GM12878 (cell line): ENCODE measurements at regions not wholly inside any gene's neighbourhood (a gene's known extent, or its start where the extent isn't known, plus 50 kb on each side); places are given as distances from the start of the nearest gene placed in this dataset.

Experiments used
- CBFB ChIP-seq: IDR thresholded peaks from 2 replicates; pipeline ENCODE4 v1.6.1; 2016; ENCODE audit warnings: antibody characterized with exemption, low read depth
- EP300 ChIP-seq, 2 experiments: fragments of 150-350 bp in 1 of 2; IDR thresholded peaks; 2 replicates each; pipeline ENCODE4 v1.6.1; 2011 to 2012; ENCODE audit warnings: low read depth in 2 of 2, low read length in 2 of 2, borderline replicate concordance in 1 of 2, improper control_type of control experiment in 1 of 2, inconsistent platforms in 1 of 2; ENCODE audit not compliant: control insufficient read depth in 1 of 2
- EZH2 ChIP-seq: IDR thresholded peaks from 2 replicates; pipeline ENCODE4 v1.6.1; 2012; ENCODE audit warnings: low read depth, mild to moderate bottlenecking, control low read depth, inconsistent platforms, low read length, borderline replicate concordance; ENCODE audit not compliant: control insufficient read depth
- HDAC2 ChIP-seq: fragments of 200-600 bp; sonication (generic); IDR thresholded peaks from 2 replicates; pipeline ENCODE4 v1.6.1; 2017
- NFIC ChIP-seq: IDR thresholded peaks from 2 replicates; pipeline ENCODE4 v1.6.1; 2012; ENCODE audit warnings: low read depth, mild to moderate bottlenecking, inconsistent platforms, low read length, moderate library complexity
- POLR2AphosphoS5 ChIP-seq: IDR thresholded peaks from 2 replicates; pipeline ENCODE4 v1.6.1; 2011; ENCODE audit warnings: mild to moderate bottlenecking, low read length, inconsistent platforms
- SP1 ChIP-seq: IDR thresholded peaks from one replicate; pipeline ENCODE4 v1.6.1; 2011; ENCODE audit warnings: low read depth, low read length
- STAT3 ChIP-seq: IDR thresholded peaks from 2 replicates; pipeline ENCODE4 v1.6.1; 2011; ENCODE audit warnings: low read depth, low read length, improper control_type of control experiment
- TAF1 ChIP-seq: IDR thresholded peaks from 2 replicates; pipeline ENCODE4 v1.6.1; 2011; ENCODE audit warnings: mild to moderate bottlenecking, low read depth, low read length, borderline replicate concordance
- ZBTB4 ChIP-seq: fragments of 450-650 bp; formaldehyde crosslinking; IDR thresholded peaks from 2 replicates; pipeline ENCODE4 v1.4.0; 2022; ENCODE audit warnings: mild to moderate bottlenecking, moderate library complexity
- ZNF592 ChIP-seq: fragments of 450-650 bp; IDR thresholded peaks from 2 replicates; pipeline ENCODE4 v1.6.1; 2017; ENCODE audit warnings: mild to moderate bottlenecking, moderate library complexity
- TF ChIP-seq, protein P1 (sequence below): IDR thresholded peaks from 2 replicates; pipeline ENCODE4 v1.6.1; 2012; ENCODE audit warnings: low read depth, low read length, improper control_type of control experiment
- TF ChIP-seq, protein P2 (sequence below): IDR thresholded peaks from 2 replicates; pipeline ENCODE4 v1.6.1; 2011; ENCODE audit warnings: mild to moderate bottlenecking, low read depth, low read length, moderate library complexity; ENCODE audit not compliant: insufficient replicate concordance
- TF ChIP-seq, protein P3 (sequence below), 3 experiments: IDR thresholded peaks in 2 of 3; conservative IDR thresholded peaks in 1 of 3; 2 replicates each; pipeline ENCODE4 v1.5.1; 2011; ENCODE audit warnings: low read depth in 3 of 3, low read length in 3 of 3, mild to moderate bottlenecking in 3 of 3, control low read depth in 2 of 3, moderate library complexity in 2 of 3, inconsistent platforms in 1 of 3, mixed read lengths in 1 of 3; ENCODE audit not compliant: control insufficient read depth in 2 of 3, insufficient read depth in 1 of 3; ENCODE audit errors: extremely low read depth in 1 of 3

DNA sequence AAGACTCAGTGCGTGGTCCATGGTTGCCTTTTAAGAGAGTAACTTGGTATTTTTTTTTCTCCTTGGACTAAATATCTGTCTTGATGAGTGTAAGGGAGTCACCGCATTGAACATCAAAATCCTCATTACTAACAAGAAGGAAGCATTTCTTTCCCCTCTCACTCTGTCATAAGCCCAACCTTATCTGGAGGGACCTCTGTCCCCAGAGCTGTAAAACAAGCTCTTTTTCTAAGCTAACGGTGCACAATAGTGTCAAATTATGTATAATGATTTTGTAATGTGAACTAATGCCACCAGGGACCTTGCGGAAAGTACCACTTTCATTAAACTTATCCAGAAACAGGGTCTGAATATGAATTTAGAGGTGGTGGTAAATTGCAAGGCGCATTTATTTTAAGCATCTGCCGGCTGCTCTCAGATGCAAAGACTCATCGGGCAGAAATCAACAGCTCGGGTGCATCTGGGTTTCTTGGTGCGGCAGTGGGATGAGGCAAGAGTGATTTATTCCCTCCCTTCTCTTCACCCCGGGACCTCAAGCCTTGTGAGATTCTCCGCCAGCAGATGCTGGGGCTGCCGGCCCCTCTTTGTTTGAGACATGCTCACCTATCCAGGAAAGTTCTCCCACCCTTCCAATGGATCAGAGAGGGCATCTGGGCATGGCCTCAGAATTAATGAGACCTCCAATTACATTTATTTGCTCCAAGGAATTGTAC lies 95.2 kb upstream of the IRX3 start:
- TF ChIP-seq NFIC, result no peak
- TF ChIP-seq, protein P1, sequence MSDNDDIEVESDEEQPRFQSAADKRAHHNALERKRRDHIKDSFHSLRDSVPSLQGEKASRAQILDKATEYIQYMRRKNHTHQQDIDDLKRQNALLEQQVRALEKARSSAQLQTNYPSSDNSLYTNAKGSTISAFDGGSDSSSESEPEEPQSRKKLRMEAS, result no peak
- no peak for TF ChIP-seq TAF1
- TF ChIP-seq, protein P2, sequence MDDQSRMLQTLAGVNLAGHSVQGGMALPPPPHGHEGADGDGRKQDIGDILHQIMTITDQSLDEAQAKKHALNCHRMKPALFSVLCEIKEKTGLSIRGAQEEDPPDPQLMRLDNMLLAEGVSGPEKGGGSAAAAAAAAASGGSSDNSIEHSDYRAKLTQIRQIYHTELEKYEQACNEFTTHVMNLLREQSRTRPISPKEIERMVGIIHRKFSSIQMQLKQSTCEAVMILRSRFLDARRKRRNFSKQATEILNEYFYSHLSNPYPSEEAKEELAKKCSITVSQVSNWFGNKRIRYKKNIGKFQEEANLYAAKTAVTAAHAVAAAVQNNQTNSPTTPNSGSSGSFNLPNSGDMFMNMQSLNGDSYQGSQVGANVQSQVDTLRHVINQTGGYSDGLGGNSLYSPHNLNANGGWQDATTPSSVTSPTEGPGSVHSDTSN, result no peak
- TF ChIP-seq EP300 (IDR thresholded peaks at IDR 0.05; ENCODE audit: borderline replicate concordance in 1 of 2, control insufficient read depth in 1 of 2, low read depth in 2 of 2, low read length in 2 of 2), result no peak
- no peak for TF ChIP-seq HDAC2
- no peak for TF ChIP-seq ZBTB4 (CRISPR knock-in tag)
- TF ChIP-seq EZH2, result no peak
- no peak for TF ChIP-seq SP1
- TF ChIP-seq, protein P3, sequence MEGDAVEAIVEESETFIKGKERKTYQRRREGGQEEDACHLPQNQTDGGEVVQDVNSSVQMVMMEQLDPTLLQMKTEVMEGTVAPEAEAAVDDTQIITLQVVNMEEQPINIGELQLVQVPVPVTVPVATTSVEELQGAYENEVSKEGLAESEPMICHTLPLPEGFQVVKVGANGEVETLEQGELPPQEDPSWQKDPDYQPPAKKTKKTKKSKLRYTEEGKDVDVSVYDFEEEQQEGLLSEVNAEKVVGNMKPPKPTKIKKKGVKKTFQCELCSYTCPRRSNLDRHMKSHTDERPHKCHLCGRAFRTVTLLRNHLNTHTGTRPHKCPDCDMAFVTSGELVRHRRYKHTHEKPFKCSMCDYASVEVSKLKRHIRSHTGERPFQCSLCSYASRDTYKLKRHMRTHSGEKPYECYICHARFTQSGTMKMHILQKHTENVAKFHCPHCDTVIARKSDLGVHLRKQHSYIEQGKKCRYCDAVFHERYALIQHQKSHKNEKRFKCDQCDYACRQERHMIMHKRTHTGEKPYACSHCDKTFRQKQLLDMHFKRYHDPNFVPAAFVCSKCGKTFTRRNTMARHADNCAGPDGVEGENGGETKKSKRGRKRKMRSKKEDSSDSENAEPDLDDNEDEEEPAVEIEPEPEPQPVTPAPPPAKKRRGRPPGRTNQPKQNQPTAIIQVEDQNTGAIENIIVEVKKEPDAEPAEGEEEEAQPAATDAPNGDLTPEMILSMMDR (IDR thresholded peaks at IDR 0.05 in 2 of 3, conservative IDR thresholded peaks at IDR 0.05 in 1 of 3; ENCODE audit: control insufficient read depth in 2 of 3, extremely low read depth in 1 of 3, insufficient read depth in 1 of 3, low read depth in 3 of 3, low read length in 3 of 3), result no peak
- no peak for TF ChIP-seq POLR2AphosphoS5
- no peak for TF ChIP-seq STAT3
- TF ChIP-seq ZNF592, result no peak
- TF ChIP-seq CBFB, result no peak
